ENCODE measurements at regions not wholly inside any gene's neighbourhood (a gene's known extent, or its start where the extent isn't known, plus 50 kb on each side); places are given as distances from the start of the nearest gene placed in this dataset.
A peak's percentile ranks its signal among the peaks of the same experiment; 100 is the strongest.

DNA sequence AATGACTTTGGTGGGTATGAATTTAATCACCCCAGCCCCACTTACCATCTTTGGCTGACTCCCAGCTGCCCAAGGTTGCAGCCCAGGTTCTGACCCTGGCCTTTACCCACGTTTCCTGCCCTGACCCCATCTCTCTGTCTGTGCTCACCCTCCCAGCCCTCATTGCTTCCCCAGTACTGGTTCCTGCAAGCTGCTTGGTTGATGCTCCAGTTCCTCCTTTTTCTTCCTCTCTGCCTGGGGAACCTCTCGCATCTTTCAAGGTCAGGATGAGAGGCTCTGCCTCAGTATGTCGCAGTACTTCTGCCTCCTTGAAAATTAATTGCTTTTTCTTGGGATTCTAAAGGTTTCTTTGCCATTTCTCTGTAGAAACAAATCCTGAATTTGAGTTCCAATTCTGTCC, 263.8 kb upstream of the ZNF32 start:
- no peak for TF ChIP-seq POLR2A (IDR thresholded peaks at IDR 0.05)
- DNase-seq = no peak
- Histone ChIP-seq H3K9me3 (no peaks in the 10 kb centered on the region), H3K4me3 (no peak overlapping the region), H3K36me3 (no peaks in the 10 kb centered on the region), H3K27ac (no peak overlapping the region), H3K4me1 (peaks cover 0 to 8% (median 0%) of the 10 kb centered on the region in 4 donors), H3K27me3 (no peaks in the 10 kb centered on the region)

DNA sequence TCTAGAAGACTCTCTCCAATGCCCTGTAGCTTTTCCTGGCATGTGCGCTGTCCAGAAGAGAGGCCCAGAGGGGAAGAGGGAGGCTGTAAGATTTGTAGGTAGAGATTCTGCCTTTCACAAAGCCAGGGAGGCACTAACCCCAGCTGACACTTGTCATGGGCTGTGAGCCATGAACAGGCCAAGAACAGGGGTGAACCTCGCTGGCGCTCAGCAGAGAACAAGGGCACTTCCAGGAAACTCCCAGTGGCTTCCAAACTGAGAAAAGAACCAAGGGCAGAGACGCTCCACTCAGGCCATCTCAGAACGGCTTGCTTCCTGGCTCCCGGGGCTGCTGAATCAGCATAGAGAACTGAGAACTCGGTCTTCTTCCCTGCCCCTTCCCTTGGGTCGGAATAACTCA, 257.8 kb upstream of the ZNF32 start:
- no peak for TF ChIP-seq CTCF (IDR thresholded peaks at IDR 0.05)
- TF ChIP-seq POLR2A (IDR thresholded peaks at IDR 0.05) = no peak
- DNase-seq = no peak
- H3K4me1 ChIP-seq = peaks cover 0 to 9% (median 0%) of the 10 kb centered on the region in 4 donors
- H3K27me3 ChIP-seq = no peaks in the 10 kb centered on the region
- no peaks in the 10 kb centered on the region for H3K36me3 ChIP-seq
- peak overlapping the region in 2 of 4 donors; percentile 17 to 36 for H3K27ac ChIP-seq
- H3K9me3 ChIP-seq = no peaks in the 10 kb centered on the region
- no peak overlapping the region for H3K4me3 ChIP-seq

- no peak for TF ChIP-seq POLR2A (IDR thresholded peaks at IDR 0.05)
- no peak for TF ChIP-seq CTCF (IDR thresholded peaks at IDR 0.05)
- Histone ChIP-seq H3K4me3 (no peak overlapping the region), H3K36me3 (no peaks in the 10 kb centered on the region), H3K9me3 (no peaks in the 10 kb centered on the region), H3K4me1 (peaks cover 0 to 6% (median 0%) of the 10 kb centered on the region in 4 donors), H3K27ac (peak overlapping the region in 3 of 4 donors; percentile 17 to 48 (median 36)), H3K27me3 (no peaks in the 10 kb centered on the region)
- no peak for DNase-seq
Measured at GRCh38 chr10:43905512-43906236, 257.0 kb upstream of the ZNF32 start.

GRCh38 chr10:43904844-43905243, 256.2 kb upstream of the ZNF32 start:
- Histone ChIP-seq H3K27ac (no peak overlapping the region), H3K4me3 (no peak overlapping the region), H3K9me3 (no peaks in the 10 kb centered on the region), H3K36me3 (no peaks in the 10 kb centered on the region), H3K27me3 (no peaks in the 10 kb centered on the region), H3K4me1 (peaks cover 0 to 4% (median 0%) of the 10 kb centered on the region in 4 donors)
- DNase-seq = no peak
- no peak for TF ChIP-seq POLR2A (IDR thresholded peaks at IDR 0.05)
- TF ChIP-seq CTCF (IDR thresholded peaks at IDR 0.05) = no peak

GRCh38 chr10:43904301-43904700, 255.6 kb upstream of the ZNF32 start:
- peaks cover 0 to 4% (median 0%) of the 10 kb centered on the region in 4 donors for H3K4me1 ChIP-seq
- H3K36me3 ChIP-seq = no peaks in the 10 kb centered on the region
- DNase-seq = no peak
- TF ChIP-seq POLR2A (IDR thresholded peaks at IDR 0.05) (no peak), CTCF (IDR thresholded peaks at IDR 0.05) (no peak)
- no peaks in the 10 kb centered on the region for H3K27me3 ChIP-seq
- H3K9me3 ChIP-seq = no peaks in the 10 kb centered on the region
- no peak overlapping the region for H3K27ac ChIP-seq
- no peak overlapping the region for H3K4me3 ChIP-seq

GRCh38 chr10:43903451-43903850, 254.8 kb upstream of the ZNF32 start:
- DNase-seq = peak in 1 of 3 donors; percentile 43
- no peaks in the 10 kb centered on the region for H3K36me3 ChIP-seq
- H3K27ac ChIP-seq = no peak overlapping the region
- no peaks in the 10 kb centered on the region for H3K9me3 ChIP-seq
- no peak for TF ChIP-seq CTCF (IDR thresholded peaks at IDR 0.05)
- H3K4me3 ChIP-seq = no peak overlapping the region
- peaks cover 0 to 4% (median 0%) of the 10 kb centered on the region in 4 donors for H3K4me1 ChIP-seq
- H3K27me3 ChIP-seq = no peaks in the 10 kb centered on the region
